Brain microvascular endothelial cell (primary cell): ENCODE measurements at regions not wholly inside any gene's neighbourhood (a gene's known extent, or its start where the extent isn't known, plus 50 kb on each side); places are given as distances from the start of the nearest gene placed in this dataset.

Experiments used
- DNase-seq: peaks from one replicate; pipeline ENCODE4 v3.0.0-alpha.2; 2020
- H3K27ac ChIP-seq: fragments of 250-450 bp; sonication (Bioruptor Pico); 2 replicates; pipeline ENCODE4 v1.5.1; 2020; ENCODE audit warnings: mild to moderate bottlenecking, moderate library complexity
- H3K27me3 ChIP-seq: fragments of 250-450 bp; sonication (Bioruptor Pico); replicated peaks from 2 replicates; pipeline ENCODE4 v1.5.1; 2020; ENCODE audit warnings: mild to moderate bottlenecking
- H3K36me3 ChIP-seq: fragments of 250-450 bp; sonication (Bioruptor Pico); replicated peaks from 2 replicates; pipeline ENCODE4 v1.5.1; 2020; ENCODE audit warnings: mild to moderate bottlenecking
- H3K4me3 ChIP-seq: 2 replicates; pipeline ENCODE4 v1.5.1; 2011; ENCODE audit warnings: low read depth, mild to moderate bottlenecking, control low read depth, low read length, moderate library complexity
- in situ Hi-C: cut with HindIII; loops from 2 replicates; pipeline ENCODE4 v1.10.0; 2017; ENCODE audit warnings: low sequenced_read_pairs, low pct_ligation_motif_present
- TF ChIP-seq, protein P1 (sequence below): IDR thresholded peaks from 2 replicates; pipeline ENCODE4 v1.5.1; 2011; ENCODE audit warnings: low read depth, mild to moderate bottlenecking, moderate library complexity, low read length, control low read depth, inconsistent platforms; ENCODE audit errors: missing control alignments

DNA sequence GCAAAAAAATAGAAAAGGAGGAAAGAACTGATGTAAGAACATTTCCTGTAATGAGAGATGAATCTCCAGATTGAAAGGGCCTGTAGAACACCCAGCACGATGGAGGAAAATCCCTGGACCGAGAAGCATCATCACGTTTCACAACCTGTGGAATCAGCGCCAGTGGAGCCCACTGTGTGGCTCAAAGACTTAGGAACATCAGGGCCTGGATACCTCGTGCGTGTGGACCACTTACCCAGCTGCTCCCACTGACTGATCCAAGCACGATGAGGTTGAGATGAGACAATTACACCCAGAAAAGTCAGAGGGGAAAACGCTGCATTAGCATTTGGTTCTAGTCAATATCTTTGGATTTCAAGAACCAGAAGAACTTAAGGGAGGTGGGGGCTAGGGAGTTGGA lies 224.6 kb downstream of the SYK start:
- TF ChIP-seq, protein P1, sequence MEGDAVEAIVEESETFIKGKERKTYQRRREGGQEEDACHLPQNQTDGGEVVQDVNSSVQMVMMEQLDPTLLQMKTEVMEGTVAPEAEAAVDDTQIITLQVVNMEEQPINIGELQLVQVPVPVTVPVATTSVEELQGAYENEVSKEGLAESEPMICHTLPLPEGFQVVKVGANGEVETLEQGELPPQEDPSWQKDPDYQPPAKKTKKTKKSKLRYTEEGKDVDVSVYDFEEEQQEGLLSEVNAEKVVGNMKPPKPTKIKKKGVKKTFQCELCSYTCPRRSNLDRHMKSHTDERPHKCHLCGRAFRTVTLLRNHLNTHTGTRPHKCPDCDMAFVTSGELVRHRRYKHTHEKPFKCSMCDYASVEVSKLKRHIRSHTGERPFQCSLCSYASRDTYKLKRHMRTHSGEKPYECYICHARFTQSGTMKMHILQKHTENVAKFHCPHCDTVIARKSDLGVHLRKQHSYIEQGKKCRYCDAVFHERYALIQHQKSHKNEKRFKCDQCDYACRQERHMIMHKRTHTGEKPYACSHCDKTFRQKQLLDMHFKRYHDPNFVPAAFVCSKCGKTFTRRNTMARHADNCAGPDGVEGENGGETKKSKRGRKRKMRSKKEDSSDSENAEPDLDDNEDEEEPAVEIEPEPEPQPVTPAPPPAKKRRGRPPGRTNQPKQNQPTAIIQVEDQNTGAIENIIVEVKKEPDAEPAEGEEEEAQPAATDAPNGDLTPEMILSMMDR, result no peak
- H3K27me3 ChIP-seq, result no peaks in the 10 kb centered on the region
- H3K4me3 ChIP-seq, result no peak overlapping the region
- in situ Hi-C loops, result no loop called here
- H3K36me3 ChIP-seq, result no peaks in the 10 kb centered on the region
- no peak for DNase-seq
- H3K27ac ChIP-seq, result no peak overlapping the region

GRCh38 chr9:91027005-91027404 lies 225.4 kb downstream of the SYK start:
- TF ChIP-seq, protein P1, result no peak
- in situ Hi-C loops, result no loop called here
- Histone ChIP-seq H3K36me3 (no peaks in the 10 kb centered on the region), H3K27ac (no peak overlapping the region), H3K27me3 (no peaks in the 10 kb centered on the region), H3K4me3 (no peak overlapping the region)
- DNase-seq, result no peak

- no peaks in the 10 kb centered on the region for H3K27me3 ChIP-seq
- H3K27ac ChIP-seq, result no peak overlapping the region
- no peak for DNase-seq
- no peaks in the 10 kb centered on the region for H3K36me3 ChIP-seq
- in situ Hi-C loops, result no loop called here
- TF ChIP-seq, protein P1, result no peak
- no peak overlapping the region for H3K4me3 ChIP-seq
Measured at GRCh38 chr9:91028166-91028827, 226.7 kb downstream of the SYK start.

DNA sequence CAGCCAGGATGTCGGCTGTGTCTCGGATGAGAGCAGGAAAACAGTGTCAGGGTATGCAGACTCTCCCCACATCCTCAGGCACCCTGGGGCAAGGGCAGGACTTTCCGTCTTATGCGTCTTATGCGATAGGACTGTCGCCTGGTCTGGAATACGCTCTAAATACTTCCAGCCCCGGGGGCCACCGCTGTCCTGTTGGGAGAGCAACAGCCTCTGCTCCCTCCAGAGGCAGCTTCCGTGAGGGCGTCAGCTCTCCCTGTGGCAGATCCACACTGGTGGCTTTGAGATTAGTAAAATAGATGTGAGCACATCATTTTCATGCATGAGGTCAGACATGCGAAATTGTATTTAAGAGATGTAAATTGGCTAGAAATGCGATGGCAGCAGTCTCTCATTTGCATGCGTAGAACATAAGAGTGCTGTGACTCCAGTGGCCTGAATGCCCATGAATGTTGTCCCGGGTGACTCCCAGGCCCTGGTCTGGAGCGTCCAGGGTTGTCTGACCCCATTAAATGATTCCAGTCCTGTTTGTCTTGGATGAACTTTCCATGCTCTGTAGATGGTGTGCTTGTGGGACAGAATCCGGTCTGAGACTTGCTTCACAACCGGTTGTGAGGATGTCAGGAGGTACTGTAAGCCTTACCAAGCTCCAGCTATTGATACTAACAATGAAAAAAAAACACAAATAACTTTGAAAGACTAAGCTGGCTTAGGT lies 228.2 kb downstream of the SYK start:
- TF ChIP-seq, protein P1, result peak; percentile 14
- in situ Hi-C loops, result no loop called here
- Histone ChIP-seq H3K4me3 (no peak overlapping the region), H3K36me3 (no peaks in the 10 kb centered on the region), H3K27ac (no peak overlapping the region), H3K27me3 (no peaks in the 10 kb centered on the region)
- DNase-seq, result peak; percentile 15

DNA sequence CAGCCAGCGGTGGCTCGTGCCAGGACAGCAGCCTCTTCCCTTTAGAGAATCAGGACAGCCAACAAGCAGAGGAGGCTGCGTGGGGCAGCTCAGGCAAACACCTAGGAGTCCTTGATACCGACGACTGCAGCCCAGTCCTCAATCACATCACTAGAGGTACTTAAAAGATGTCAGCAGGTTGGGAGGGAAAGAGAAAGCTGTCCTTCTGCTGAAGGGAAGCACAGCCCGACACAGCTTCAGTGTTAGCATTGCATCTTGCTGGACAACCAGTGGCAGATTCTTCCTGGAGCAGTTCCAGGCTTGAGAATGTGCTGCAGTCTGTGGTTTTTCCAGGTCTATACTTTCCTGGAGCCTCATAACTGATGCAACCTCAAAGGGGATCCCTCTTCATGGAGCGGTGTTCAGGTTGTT lies 230.5 kb downstream of the SYK start:
- TF ChIP-seq, protein P1, result no peak
- H3K36me3 ChIP-seq, result no peaks in the 10 kb centered on the region
- no peaks in the 10 kb centered on the region for H3K27me3 ChIP-seq
- no peak overlapping the region for H3K27ac ChIP-seq
- in situ Hi-C loops, result no loop called here
- no peak for DNase-seq
- H3K4me3 ChIP-seq, result no peak overlapping the region
